CD14-positive monocyte (primary cell): ENCODE measurements at regions not wholly inside any gene's neighbourhood (a gene's known extent, or its start where the extent isn't known, plus 50 kb on each side); places are given as distances from the start of the nearest gene placed in this dataset.
A peak's percentile ranks its signal among the peaks of the same experiment; 100 is the strongest.
"Not testable (repeated sequence)": the region's sequence is repeated elsewhere in the genome, so short reads cannot be mapped to it uniquely, and the experiment has no call there.

Source experiments
- DNase-seq, 3 donors: peaks; one replicate each; pipeline ENCODE4 v3.0.0-alpha.2; 2011 to 2022
- H2AFZ ChIP-seq: 2 replicates; pipeline ENCODE4 v1.6.0; 2012; ENCODE audit warnings: mild to moderate bottlenecking, low read depth, low read length, inconsistent platforms; ENCODE audit not compliant: insufficient read depth, poor library complexity, severe bottlenecking
- H3K27ac ChIP-seq, 2 donors: 1 replicate in 1 of 2; 2 replicates in 1 of 2; pipeline ENCODE4 v1.5.1; 2012 to 2013; ENCODE audit warnings: low read length in 2 of 2, control low read depth in 1 of 2, inconsistent platforms in 1 of 2, low read depth in 1 of 2, mild to moderate bottlenecking in 1 of 2
- H3K27me3 ChIP-seq, 2 donors: one replicate each; pipeline versions ENCODE4 v1.6.0 to v1.6.1; 2011 to 2013; ENCODE audit warnings: low read length in 2 of 2; ENCODE audit not compliant: control insufficient read depth in 2 of 2, insufficient read depth in 2 of 2
- H3K36me3 ChIP-seq, 2 donors: replicated peaks in 1 of 2; 1 replicate in 1 of 2; 2 replicates in 1 of 2; pipeline versions ENCODE4 v1.5.1 to v1.6.1; 2012 to 2013; ENCODE audit warnings: low read length in 2 of 2, control low read depth in 1 of 2, inconsistent platforms in 1 of 2, mild to moderate bottlenecking in 1 of 2; ENCODE audit not compliant: insufficient read depth in 2 of 2, control insufficient read depth in 1 of 2
- H3K4me1 ChIP-seq, 2 donors: 1 replicate in 1 of 2; 2 replicates in 1 of 2; pipeline versions ENCODE4 v1.5.1 to v1.6.1; 2012 to 2013; ENCODE audit warnings: low read length in 2 of 2, control low read depth in 1 of 2, inconsistent platforms in 1 of 2, mild to moderate bottlenecking in 1 of 2, moderate library complexity in 1 of 2; ENCODE audit not compliant: insufficient read depth in 2 of 2, control insufficient read depth in 1 of 2
- H3K4me2 ChIP-seq: replicated peaks from 2 replicates; pipeline ENCODE3; 2012; ENCODE audit warnings: low read length, moderate library complexity, mild to moderate bottlenecking; ENCODE audit not compliant: poor library complexity, severe bottlenecking; ENCODE audit errors: extremely low read depth
- H3K4me3 ChIP-seq, 3 experiments: fragments of 200-600 bp in 1 of 3; sonication (generic) in 1 of 3; replicated peaks in 1 of 3; 1 replicate in 2 of 3; 2 replicates in 1 of 3; pipeline ENCODE4 v1.5.1; 2011 to 2013; ENCODE audit warnings: low read length in 3 of 3, mild to moderate bottlenecking in 3 of 3, control low read depth in 2 of 3, low read depth in 2 of 3, inconsistent platforms in 1 of 3, moderate library complexity in 1 of 3
- H3K79me2 ChIP-seq: 2 replicates; pipeline ENCODE4 v1.6.0; 2012; ENCODE audit warnings: mild to moderate bottlenecking, control low read depth, inconsistent platforms, low read length, moderate library complexity; ENCODE audit not compliant: insufficient read depth
- H3K9ac ChIP-seq: 2 replicates; pipeline ENCODE4 v1.6.0; 2017; ENCODE audit warnings: low read length, mild to moderate bottlenecking; ENCODE audit not compliant: insufficient read depth, poor library complexity, severe bottlenecking
- H3K9me3 ChIP-seq, 2 donors: replicated peaks in 1 of 2; 1 replicate in 1 of 2; 2 replicates in 1 of 2; pipeline versions ENCODE4 v1.5.1 to v1.6.1; 2012 to 2013; ENCODE audit warnings: low read length in 2 of 2, control low read depth in 1 of 2; ENCODE audit not compliant: control insufficient read depth in 1 of 2, insufficient read depth in 1 of 2
- H4K20me1 ChIP-seq: 2 replicates; pipeline ENCODE4 v1.6.0; 2012; ENCODE audit warnings: mild to moderate bottlenecking, low read length, control low read depth, moderate library complexity; ENCODE audit not compliant: insufficient read depth
- H3K27ac Mint-ChIP-seq, 7 donors: one replicate each; pipeline ENCODE4 v1.8.0; 2020; ENCODE audit warnings: mild to moderate bottlenecking in 7 of 7, mixed read lengths in 7 of 7, moderate library complexity in 6 of 7, inconsistent platforms in 2 of 7
- H3K27me3 Mint-ChIP-seq, 3 donors: one replicate each; pipeline ENCODE4 v1.8.0; 2021 to 2022; ENCODE audit warnings: low read depth in 3 of 3, mild to moderate bottlenecking in 3 of 3, mixed read lengths in 3 of 3, moderate library complexity in 3 of 3, inconsistent platforms in 1 of 3
- H3K36me3 Mint-ChIP-seq, 2 donors: one replicate each; pipeline ENCODE4 v1.8.0; 2020; ENCODE audit warnings: mixed read lengths in 2 of 2, inconsistent platforms in 1 of 2, mild to moderate bottlenecking in 1 of 2
- H3K4me1 Mint-ChIP-seq: one replicate; pipeline ENCODE4 v1.8.0; 2020; ENCODE audit warnings: mild to moderate bottlenecking, mixed read lengths
- H3K4me3 Mint-ChIP-seq, 2 donors: one replicate each; pipeline ENCODE4 v1.8.0; 2020; ENCODE audit warnings: mild to moderate bottlenecking in 2 of 2, mixed read lengths in 2 of 2, moderate library complexity in 1 of 2
- H3K9me3 Mint-ChIP-seq, 7 donors: one replicate each; pipeline ENCODE4 v1.8.0; 2020 to 2022; ENCODE audit warnings: mixed read lengths in 7 of 7, mild to moderate bottlenecking in 6 of 7, moderate library complexity in 6 of 7, inconsistent platforms in 2 of 7
- WGBS: methylation state at CpG from one replicate; pipeline ENCODE4 v1.1.5; 2013; ENCODE audit warnings: missing lambda C conversion rate; ENCODE audit not compliant: insufficient coverage; 5-methylcytosine and 5-hydroxymethylcytosine counted together
- intact Hi-C, 2 donors: fragments of 100-400 bp; cut with micrococcal nuclease; formaldehyde crosslinking; loops; one replicate each; pipeline versions ENCODE4 v1.15.0 to v1.15.1; 2023

DNA sequence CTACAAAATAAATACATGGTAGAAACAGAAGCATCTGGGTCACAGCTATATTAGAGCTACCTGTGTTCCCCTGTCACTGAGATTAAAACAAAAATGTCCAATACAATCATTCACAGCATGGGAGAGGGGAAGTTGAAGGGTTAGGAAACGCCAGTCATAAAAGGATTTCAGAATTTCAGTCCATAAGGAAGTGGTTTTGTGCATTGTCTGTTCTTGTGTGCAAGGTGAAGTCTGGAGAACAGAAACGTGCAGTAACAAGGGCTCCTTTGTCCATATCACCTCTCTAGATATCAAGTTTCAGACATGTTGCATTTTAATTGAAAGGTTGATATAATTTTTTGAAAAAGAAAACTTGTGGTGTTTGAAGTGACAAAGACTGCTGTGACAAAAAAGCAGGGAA lies 139.3 kb upstream of the DUSP22 start:
- H3K9me3 Mint-ChIP-seq, DNase-seq, intact Hi-C loops, H3K36me3 ChIP-seq, H3K4me3 Mint-ChIP-seq, H2AFZ ChIP-seq, H3K9me3 ChIP-seq, H3K9ac ChIP-seq, H4K20me1 ChIP-seq, H3K4me3 ChIP-seq, H3K36me3 Mint-ChIP-seq, H3K27ac ChIP-seq, H3K27me3 ChIP-seq, H3K4me2 ChIP-seq, H3K79me2 ChIP-seq, H3K27ac Mint-ChIP-seq, H3K4me1 ChIP-seq, H3K4me1 Mint-ChIP-seq: not testable (repeated sequence)
- H3K27me3 Mint-ChIP-seq = peaks cover 4 to 26% (median 12%) of the 10 kb centered on the region in 3 donors
- no CpG with 5 or more reads among the region's 2 CpGs for WGBS

DNA sequence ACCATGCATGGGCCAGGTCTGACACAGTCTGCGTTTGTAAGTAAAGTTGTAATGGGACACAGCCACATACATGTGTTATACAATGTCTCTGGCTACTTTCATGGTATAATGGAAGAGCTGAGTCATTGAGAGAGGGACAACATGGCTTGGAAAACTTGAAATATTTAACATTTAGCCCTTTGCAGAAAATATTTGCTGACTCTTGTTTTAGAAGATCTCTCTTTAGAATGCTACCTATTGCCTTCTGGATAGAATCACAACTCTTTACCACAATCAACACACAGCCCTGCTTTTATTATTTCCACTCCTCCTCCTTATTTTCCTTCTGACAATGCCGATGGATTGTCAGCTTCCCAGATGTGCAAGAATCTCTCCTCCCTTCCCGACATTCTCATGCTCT lies 138.4 kb upstream of the DUSP22 start:
- H3K27ac Mint-ChIP-seq, H3K36me3 ChIP-seq, H3K4me1 Mint-ChIP-seq, H3K4me1 ChIP-seq, H3K4me3 Mint-ChIP-seq, intact Hi-C loops, H3K27ac ChIP-seq, H3K9me3 Mint-ChIP-seq, H3K4me2 ChIP-seq, H3K79me2 ChIP-seq, H2AFZ ChIP-seq, H4K20me1 ChIP-seq, H3K36me3 Mint-ChIP-seq, H3K9ac ChIP-seq, H3K4me3 ChIP-seq, DNase-seq, H3K9me3 ChIP-seq, H3K27me3 ChIP-seq: not testable (repeated sequence)
- H3K27me3 Mint-ChIP-seq = peaks cover 4 to 30% (median 12%) of the 10 kb centered on the region in 3 donors
- WGBS = 100% methylated on average over 2 of the region's 3 CpGs

DNA sequence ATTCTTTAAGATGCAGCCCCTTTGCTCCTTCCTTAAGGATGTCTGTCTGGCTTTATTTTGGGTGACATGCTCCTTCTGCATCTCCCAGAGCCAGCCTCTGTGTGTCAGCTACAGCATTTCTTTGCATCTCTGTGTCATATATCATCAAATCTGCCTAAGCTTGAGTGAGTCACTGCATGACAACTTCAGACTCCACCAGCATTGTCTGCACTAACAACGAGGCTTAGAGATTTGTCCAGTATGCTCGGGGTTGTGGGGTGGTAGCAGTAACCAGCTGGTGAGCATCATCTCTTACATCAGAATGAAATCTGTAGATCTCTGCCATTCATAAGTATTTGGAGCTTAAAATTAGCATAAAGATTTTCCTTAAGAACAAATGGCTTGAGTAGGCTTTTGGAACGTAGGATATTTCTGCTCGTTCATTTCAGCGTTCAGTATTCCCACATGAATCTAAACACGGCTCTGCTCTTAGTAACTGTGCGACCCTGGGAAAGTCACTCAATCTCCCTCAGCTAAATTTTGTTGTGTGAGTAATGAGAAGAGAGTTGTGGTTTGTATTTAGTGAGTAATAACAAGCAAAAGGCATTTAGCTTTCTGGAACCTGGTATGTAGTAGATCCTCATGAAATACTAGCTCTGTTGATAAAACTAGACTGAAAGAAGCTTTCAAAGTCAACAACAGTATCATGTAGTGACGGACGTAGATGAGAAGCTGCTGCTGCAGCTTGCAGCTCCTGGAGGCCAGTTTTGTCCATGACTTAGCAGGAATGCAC lies 137.8 kb upstream of the DUSP22 start:
- H4K20me1 ChIP-seq, intact Hi-C loops, H3K9ac ChIP-seq, H3K79me2 ChIP-seq, H2AFZ ChIP-seq, H3K27me3 ChIP-seq, DNase-seq, H3K4me3 Mint-ChIP-seq, H3K36me3 ChIP-seq, H3K36me3 Mint-ChIP-seq, H3K4me1 Mint-ChIP-seq, H3K9me3 ChIP-seq, H3K9me3 Mint-ChIP-seq, H3K4me1 ChIP-seq, H3K4me2 ChIP-seq, H3K27ac ChIP-seq, H3K4me3 ChIP-seq: not testable (repeated sequence)
- 93% methylated on average over 2 of the region's 9 CpGs for WGBS
- H3K27ac Mint-ChIP-seq = peak overlapping the region in 2 of 7 donors; percentile 23 to 36
- peaks cover 4 to 30% (median 12%) of the 10 kb centered on the region in 3 donors for H3K27me3 Mint-ChIP-seq
